ENCODE measurements at regions not wholly inside any gene's neighbourhood (a gene's known extent, or its start where the extent isn't known, plus 50 kb on each side); places are given as distances from the start of the nearest gene placed in this dataset.

DNA sequence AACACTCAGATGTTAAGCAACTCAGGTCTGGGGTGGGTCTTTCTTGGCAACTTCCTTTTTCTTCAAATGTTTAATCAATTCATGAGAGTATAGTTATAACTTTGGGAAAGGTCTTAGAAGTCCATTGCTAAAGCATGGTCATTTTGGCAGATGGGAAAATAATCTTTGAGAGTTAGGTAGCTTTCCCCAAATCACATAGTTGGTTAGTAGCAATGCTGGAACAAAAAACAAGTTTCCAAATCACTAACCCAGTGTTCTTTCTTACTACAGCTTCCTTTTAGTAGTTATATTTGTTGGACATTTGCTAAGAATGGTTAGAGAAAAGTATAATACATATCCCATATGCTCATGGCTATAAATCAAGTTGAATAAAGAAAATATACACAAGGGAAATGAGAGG lies 185.2 kb upstream of the SLC14A2 start:
- no peak for DNase-seq (ENCODE audit: low spot score)

DNA sequence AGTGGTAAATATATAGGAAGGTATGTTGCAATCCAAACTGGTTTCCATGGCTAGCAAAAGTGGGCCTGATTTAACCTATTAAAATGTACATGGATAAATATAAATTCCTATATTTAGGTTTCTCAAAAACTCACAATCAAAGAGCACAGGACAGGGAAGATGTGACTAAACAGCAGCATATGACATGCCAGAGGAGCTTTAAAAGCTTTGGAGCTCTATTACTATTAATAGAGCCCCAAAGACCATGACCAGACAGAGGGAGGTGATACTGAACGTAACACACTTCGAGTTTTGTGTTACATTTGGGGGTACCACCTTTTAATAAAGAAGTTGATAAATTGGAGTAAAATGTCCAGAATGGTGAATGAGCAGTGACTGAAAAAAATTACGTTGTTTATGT lies 179.5 kb upstream of the SLC14A2 start:
- DNase-seq (ENCODE audit: low spot score): no peak

DNA sequence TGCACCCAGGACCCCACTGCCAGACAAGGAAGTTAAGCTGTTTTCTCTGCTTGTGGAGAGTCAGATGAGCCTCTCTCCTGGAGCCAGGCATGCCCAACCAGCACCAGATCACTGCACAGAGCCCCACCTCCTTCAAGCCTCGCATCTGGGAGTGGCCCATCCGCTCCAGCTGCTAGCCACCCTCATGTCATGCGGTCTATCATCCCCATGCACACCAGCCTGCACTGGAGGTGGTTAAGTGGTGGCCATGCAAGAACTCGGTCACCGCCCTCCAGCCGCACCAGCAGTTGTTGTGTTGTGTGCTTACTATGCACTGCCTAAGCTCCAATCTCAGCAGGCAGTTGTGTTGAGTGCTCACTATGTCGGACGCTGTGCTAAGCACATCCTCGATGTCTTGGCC lies 177.9 kb upstream of the SLC14A2 start:
- no peak for DNase-seq (ENCODE audit: low spot score)

DNA sequence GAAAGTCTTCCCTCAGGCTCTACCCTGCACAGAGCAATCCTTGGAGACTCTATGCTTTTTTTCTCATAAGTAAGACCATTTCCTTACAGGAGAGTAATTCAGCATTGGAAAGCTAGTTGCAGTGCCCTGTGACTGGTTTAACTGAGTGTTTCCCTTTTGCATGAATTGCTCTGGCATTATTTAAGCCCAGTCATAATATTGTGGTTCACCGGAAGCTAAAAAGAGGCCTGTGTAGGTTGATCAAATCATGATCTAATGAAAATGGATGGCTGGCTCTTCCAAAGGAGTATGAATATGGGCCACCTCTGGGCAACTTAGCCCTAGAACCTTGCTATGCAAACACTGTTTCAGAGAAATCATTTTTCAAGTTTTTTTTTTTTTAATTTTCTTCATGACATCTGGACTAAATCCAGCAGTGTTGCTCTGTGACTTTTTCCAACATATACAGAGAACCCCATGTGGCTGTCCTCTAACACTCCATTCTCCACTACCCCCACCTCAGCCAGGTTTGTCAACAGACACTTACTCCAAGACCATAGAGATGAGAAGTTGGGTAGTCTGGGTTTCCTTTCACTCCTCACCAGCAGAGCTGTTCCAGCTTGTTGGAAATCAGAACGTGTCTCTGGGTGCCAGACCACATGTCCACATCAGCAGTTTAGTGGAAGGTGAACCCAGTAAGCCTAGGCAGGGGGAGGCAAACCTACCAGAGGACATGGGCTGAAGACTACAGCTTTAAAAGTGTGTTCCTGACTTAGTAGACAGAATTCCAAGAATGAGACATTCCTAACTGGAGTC lies 175.2 kb upstream of the SLC14A2 start:
- no peak for DNase-seq (ENCODE audit: low spot score)

DNA sequence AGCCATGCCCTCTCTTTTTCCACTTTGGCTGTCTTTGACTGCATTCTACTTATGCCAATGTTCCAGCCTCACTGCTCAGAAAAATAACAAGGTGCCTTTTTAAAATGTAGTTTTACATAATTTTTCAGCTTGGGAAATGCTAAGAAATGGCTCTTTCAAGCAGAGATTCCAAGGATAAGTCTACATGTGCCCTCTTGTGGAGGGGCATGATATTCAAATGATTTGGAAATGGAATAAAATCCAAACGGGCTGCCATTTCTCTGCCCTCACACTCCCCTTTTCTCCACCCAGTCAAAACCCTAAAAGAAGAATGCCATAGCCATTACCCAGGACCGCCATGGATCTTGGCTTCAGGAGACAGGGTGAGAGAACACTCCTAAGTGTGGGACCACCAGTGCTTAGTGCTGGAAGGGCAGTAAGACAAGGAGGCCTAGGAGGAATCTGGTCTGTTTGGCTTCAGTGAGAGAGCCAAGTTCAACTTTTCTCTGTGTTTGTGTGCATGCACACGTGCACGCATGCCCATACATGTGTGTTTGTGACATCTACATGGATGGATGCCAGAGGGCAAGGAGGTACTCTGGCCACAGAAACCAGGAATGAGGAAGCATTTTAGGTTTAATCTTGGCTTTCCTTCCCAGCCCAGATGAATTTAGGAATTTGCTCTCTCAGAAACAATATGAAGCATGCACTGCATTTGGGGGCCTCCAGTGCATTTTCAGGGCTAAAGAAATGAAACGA lies 174.0 kb upstream of the SLC14A2 start:
- peak; percentile 43 for DNase-seq (ENCODE audit: low spot score)

DNA sequence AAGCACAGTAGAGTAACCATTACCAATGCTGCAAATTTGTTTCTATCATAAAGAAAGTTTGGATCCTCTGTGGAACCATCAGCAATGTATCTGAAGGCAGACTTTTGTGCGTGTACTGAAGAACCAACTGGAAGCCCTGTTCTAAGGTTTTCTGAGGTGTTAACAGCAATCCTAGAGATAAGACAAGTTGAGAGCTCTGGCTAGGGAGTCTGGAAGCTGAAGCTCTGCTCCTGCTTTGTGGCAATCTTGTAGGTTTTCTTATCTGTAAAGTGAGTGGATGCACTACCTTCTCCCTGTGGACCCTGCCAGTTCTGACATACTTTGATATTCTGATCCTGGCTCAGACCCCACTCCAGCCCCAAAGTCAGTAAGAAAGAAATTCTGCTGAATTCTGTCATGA lies 171.2 kb upstream of the SLC14A2 start:
- no peak for DNase-seq (ENCODE audit: low spot score)

DNA sequence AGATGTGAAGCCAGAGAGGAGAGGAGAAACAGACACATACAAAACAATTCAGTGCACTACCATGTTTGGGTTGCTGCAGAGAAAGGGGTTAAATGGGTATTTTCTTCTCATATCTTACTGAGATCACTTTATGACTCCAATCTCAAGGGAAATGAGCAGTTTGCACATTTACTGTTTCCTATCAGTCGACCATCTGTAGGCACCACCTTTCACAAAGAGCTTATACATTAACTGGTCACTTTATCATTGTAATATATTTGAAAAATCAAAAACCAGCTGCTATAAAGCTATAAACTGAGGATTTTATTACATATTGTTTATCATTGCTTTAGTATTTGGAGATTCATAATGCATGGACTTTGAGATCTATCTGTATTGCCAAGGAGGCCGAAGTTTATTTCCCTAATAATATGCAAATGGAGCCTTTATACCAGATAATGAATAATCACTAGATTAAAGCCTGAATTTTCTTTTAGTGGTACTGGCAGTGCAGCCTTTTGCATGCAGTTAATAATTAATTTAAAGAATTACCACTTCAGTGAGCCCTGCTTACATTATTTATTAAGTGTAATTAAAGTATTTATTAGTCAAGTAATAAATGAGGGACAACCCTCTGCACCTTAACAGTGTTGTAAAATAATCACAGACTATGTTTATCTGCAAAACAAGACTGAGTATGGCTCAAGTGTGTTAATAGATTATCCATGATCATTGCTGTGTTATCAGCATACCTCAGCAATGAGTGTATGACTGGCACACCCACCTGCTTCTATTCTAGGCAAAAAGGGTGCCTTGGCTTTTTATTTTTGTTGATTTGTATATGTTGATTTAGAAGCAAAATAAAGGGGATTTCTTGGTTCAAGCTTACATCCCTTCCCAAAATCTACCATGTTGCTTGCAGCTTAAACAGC lies 167.7 kb upstream of the SLC14A2 start:
- DNase-seq (ENCODE audit: low spot score): no peak

DNA sequence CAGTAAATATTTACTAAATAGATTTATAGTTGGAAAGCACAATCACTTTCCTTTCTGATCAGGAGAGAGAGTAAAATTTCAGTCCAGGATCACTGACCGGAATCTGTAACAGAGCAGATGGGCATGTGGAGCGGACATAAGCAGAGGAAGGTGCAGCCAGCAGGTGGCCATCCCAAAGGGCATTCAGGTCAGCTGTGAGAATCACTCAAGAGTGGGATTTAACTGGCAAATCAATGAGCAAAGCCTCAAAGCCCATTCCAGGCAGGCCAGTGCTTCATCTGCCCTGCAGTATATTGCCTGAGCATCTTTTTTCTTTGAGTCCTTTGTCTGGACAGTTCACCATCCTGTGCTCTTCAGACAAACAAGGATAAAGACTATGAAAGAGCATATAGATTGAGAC lies 166.4 kb upstream of the SLC14A2 start:
- DNase-seq (ENCODE audit: low spot score): no peak

DNA sequence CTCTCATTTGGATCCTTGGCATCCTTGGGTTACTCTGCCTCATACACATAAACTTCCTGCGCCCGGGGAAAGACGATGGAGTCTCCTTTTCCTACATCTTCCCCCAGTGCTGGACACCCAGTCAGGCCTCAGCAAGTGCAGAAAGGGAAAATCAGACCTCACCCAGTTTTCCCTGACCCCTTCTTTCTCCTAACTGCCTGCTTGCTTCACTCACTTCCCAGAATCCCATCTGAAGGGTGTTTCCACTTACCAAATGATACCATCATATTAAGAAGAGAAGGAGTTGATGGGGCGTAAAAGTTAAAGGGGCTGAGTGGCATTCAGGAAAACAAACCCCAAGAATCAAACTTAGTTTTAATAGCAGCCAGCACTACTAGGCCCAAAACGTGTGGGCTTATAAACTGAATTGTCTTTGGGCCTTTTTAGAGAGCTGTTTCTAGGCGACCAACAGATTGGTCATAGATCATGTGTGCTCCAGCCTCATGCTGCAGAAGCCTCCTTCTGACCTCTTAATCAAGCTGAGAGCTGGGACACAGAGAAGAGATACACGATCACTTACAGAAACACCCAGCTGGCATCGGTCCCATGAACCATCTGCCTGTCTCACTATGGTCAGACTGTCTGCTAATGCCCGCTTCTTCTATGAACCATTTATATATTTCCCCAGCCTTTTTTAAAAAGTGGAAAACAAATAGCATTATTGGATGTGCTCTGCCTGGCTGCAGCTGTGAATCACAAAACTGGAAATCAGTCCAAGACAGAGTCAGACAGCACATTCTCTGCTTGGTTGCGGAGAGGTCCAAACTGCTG lies 165.7 kb upstream of the SLC14A2 start:
- DNase-seq (ENCODE audit: low spot score): peak; percentile 47

DNA sequence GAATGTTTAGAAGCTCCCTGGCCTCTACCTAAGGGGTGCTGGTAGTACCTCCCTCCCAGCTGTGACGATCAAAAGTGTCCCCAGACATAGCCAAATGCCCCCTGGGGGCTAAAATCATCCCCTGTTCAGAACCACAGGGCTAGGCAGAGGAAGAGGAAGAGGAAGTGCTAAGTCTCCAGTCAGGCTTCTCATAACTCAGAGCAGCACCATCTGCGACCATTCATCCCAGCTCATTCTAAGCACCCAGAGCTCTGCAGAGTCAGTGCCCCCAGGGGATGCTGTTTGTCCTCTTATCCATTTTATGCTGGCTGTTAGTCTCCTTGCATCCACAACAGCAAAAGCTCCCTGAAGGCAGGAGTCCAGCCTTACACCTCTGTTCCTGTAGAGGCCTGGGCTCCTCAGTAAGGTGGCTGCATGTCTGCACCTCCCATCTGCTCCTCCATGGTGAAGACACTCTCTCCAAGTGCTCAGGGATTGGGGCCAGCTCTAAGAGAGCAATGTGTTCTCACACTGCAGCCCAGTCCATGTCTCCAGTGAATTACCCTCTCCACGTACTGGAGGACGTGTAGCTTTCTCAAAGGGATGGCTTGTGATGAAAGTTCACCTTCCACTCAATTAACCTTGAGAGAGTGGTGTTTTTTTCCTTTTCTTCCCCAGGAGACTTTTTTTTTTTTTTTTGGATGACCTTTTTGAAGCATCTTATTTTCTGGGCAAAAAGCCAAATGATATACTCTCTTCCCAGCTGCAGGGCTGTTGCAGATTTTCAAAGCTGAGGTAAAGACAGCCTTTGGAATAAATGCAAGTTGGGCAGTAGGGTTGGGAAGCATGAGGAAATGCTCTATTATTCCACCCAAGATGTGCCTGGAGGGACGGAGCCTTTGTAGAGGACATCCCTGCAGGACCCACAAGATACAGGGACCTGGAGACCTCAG lies 158.9 kb upstream of the SLC14A2 start:
- no peak for DNase-seq (ENCODE audit: low spot score)

DNA sequence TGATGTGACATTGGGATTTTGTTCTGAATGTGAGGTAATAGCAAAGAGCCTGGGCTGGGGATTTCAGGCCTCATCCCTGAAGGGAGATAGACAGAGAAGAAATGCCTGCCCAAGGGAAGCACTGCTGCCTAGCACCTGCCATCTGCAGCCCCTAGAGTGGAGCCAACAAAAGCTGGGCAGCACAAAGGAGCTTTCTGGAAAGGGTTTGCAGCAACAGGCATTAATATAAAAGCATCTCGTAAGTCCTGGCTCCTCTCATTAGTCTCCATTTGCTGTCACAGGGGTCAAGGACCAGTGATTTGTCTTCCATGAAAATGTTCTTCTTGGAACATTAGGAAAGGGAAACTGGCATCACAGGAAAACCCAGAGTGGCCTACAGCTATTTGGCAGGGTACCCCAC lies 157.2 kb upstream of the SLC14A2 start:
- DNase-seq (ENCODE audit: low spot score): no peak

DNA sequence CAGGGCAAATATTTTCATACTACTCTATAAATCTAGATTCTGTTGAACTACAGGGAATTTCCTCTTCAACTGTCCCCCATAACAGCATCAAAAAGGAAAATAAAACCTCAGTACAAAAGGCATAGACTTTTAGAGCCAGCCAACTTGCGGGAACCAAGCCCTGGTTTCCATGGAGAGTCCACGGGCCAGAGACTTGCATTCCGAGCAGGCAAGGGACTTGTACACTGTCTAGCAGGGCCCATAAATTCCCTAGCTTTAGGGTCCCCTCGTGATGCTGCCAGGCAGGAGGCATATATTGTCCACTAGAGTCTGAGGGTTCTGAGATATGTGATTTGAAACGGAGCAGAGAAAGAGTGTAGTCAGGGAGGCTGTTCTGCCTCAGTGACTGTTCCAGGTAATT lies 153.1 kb upstream of the SLC14A2 start:
- DNase-seq (ENCODE audit: low spot score): no peak

DNA sequence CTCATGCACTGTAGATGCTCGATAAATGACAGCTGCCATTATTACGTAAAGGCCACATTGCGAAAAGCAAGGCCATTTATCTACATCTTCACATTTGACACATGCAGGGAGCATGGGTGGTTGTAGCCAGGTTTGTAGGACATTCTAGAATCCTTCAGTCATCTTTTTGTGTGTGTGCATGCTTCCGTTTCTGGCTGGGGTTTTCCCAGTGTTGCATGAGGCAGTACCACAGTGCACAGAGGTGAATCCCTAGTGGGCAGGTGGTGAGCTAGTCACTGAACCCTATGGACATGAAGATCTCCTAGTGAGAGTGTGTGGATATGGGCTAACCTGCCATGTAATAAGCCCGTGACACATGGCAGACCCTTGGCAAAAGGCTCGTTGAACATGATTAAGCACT lies 151.8 kb upstream of the SLC14A2 start:
- DNase-seq (ENCODE audit: low spot score): no peak

DNA sequence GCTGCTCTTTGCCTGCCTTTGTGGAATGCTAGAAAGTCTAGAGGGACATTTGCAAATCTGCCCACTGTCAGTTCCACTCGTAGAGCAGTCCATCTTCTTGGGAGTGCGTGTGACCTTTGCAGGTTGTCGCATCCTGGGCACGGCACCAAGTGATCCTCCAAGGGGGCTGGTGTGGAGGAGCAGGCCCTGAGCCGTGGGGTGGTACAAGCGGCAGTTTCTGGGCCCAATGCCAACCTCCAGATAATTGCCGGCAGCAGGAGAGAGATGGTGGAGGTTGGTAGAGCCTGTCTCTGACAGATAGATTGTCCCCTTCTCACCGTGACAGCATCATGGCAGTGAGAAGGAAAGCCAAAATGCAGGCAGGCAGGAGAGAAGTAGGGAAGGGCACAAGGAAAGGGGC lies 150.7 kb upstream of the SLC14A2 start:
- DNase-seq (ENCODE audit: low spot score): no peak

DNA sequence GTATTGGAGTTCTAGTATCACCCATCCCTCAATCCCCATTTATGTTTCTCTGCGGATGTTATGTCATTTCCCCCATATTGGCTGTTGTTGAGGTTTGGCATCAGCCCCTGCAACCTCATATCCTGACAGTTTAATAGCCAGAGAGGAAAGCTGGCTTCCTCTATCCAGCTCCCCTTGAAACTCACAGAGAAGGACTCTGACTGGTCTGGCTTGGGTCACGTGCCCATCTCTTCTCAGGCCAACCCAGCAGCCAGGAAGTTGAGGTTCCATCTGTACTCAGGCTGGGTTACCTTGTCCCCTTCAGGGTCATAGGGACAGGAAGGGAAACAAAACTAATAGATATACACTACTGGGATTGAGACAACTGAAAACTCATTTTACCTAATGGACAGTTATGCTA lies 148.0 kb upstream of the SLC14A2 start:
- DNase-seq (ENCODE audit: low spot score): no peak

DNA sequence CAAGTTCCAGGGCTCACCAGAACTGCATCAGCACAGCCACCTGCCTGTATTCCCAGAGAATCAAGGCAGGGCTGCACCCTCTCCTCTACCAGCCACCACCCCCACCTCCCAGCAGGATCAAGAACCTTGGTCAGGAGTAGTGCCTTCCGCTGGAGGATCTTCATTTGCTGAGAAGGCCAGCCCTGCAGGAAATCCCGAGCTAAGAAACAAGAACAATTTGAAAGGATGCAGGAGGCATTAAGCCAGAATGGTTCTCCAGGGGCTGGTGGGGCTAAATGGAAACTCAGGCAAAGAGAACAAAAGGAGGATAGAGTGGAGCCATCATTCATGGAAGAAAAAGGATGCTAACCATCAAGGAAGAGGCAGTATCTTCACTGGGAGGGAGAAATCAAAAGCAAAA lies 147.3 kb upstream of the SLC14A2 start:
- no peak for DNase-seq (ENCODE audit: low spot score)

DNA sequence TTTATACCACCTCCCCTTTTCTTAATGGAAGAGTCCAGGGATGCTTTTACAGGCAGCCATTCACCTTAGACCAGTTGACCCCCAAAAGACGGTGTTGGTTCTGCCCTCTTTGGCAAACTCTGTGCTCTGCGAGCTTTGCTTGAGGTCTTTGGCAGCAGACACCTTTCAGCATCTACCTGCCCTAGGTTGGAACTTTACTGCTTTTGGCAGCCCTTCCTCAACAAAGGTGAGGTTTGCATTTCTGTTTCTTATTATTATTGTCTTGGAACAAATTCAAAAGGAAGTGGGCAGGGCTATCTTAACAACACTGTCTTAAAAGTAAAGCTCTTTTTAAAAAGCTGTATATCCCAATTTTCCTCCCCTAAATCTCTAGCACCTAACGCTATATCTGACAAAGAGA lies 136.4 kb upstream of the SLC14A2 start:
- no peak for DNase-seq (ENCODE audit: low spot score)

DNA sequence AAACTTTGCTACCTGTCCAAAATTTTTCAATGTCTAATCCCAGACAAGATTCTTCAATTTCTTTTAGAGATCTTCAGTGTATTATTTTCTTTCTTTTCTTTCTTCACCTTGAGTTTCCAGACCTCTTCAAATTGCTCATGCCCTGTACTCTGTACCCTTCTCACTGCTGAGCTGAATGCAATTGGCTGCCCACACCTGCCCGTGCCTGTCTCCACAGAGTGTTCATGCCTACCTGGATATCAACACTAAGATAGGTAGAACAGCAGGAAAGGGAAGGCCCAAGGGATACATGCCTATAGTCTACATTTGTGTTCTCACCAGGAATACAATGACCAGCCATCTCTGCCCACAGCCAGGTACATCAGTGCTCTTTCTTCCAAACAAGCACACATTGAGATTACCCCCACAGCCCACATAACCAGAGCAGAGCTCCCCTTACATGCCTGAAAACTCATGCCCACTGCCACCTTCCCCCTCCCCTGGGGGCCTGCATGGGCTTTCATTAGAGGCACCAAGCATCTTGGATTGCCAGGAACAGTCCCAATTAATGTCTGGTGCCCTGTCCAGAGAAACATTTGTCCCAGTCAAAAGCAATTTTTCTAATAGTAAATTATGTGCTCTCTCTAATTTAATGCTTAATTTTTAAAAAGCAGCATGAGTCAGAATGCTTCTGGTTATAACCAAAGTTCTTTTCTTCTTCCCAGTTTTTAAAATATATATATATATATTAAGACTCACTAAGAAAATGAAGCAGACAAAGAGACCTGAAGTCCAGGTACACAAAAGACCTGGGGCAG lies 134.9 kb upstream of the SLC14A2 start:
- no peak for DNase-seq (ENCODE audit: low spot score)

DNA sequence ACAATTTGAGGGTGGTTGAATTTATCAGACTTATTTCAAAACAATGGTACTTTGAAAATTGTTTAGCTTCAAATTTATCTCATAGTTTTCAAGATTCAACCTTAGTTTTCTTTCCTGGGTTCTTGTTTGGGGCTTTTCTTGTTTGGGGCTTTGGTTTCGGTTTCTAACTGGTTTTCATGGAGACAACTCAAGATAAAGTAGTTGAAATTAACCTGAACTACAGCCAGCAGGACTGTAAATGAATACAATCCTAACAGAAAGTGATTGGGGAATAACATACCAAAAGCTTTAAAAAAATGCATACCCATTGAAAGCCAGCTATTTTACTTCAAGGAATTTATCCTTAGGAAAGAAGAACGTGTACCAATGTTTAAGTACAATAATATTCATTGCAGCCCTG lies 133.5 kb upstream of the SLC14A2 start:
- DNase-seq (ENCODE audit: low spot score): no peak

DNA sequence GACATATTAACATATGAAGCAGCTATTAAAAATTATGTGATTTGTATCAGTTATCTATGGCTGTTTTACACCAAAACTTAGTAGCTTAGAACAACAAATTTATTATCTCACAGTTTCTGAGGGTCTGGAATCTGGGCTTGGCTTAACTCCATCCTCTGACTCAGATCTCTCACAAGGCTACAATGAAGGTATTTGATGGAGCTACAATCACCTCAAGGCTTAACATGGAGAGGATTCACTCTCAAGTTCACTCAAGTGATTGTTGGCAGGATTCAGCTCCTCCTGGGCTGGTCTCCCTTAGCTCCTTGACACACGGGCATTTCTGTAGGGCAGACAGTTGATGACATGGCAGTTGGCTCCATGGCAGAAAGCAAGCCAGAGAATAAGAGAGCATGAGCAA lies 133.0 kb upstream of the SLC14A2 start:
- DNase-seq (ENCODE audit: low spot score): no peak
